ENCODE measurements at regions not wholly inside any gene's neighbourhood (a gene's known extent, or its start where the extent isn't known, plus 50 kb on each side); places are given as distances from the start of the nearest gene placed in this dataset.

DNA sequence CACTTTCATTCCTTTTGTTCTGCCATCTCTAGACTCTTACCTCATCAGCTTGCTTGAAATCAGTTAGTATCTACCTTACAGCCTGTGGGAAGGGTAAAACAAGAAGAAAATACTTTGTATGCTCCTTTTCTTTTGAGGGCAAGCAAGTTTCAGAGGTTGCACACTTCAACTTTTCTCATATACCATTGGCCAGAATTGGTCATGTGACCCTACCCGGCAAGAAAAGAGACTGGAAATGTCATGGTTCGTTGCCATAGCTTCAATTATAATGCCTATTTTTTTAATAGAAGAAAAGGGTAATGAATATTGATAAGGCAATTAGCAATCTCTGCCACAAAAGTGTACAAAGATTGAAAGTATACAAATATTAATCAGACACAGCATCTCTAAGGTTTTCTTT is 346.7 kb upstream of the TACR3 start:
- 75% methylated on average over 2 of the region's 2 CpGs for WGBS
- Histone ChIP-seq H3K9me3 (no peaks in the 10 kb centered on the region), H3K27me3 (no peaks in the 10 kb centered on the region), H3K27ac (no peak overlapping the region), H3K4me1 (no peaks in the 10 kb centered on the region), H3K36me3 (no peaks in the 10 kb centered on the region), H3K4me3 (no peak overlapping the region)
- TF ChIP-seq POLR2A (IDR thresholded peaks at IDR 0.05) (no peak), POLR2AphosphoS5 (IDR thresholded peaks at IDR 0.05) (no peak), EP300 (IDR thresholded peaks at IDR 0.05) (no peak)
- TF ChIP-seq, protein P1, sequence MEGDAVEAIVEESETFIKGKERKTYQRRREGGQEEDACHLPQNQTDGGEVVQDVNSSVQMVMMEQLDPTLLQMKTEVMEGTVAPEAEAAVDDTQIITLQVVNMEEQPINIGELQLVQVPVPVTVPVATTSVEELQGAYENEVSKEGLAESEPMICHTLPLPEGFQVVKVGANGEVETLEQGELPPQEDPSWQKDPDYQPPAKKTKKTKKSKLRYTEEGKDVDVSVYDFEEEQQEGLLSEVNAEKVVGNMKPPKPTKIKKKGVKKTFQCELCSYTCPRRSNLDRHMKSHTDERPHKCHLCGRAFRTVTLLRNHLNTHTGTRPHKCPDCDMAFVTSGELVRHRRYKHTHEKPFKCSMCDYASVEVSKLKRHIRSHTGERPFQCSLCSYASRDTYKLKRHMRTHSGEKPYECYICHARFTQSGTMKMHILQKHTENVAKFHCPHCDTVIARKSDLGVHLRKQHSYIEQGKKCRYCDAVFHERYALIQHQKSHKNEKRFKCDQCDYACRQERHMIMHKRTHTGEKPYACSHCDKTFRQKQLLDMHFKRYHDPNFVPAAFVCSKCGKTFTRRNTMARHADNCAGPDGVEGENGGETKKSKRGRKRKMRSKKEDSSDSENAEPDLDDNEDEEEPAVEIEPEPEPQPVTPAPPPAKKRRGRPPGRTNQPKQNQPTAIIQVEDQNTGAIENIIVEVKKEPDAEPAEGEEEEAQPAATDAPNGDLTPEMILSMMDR (IDR thresholded peaks at IDR 0.05): no peak
- no peak for DNase-seq (ENCODE audit: low spot score in 2 of 2)

DNA sequence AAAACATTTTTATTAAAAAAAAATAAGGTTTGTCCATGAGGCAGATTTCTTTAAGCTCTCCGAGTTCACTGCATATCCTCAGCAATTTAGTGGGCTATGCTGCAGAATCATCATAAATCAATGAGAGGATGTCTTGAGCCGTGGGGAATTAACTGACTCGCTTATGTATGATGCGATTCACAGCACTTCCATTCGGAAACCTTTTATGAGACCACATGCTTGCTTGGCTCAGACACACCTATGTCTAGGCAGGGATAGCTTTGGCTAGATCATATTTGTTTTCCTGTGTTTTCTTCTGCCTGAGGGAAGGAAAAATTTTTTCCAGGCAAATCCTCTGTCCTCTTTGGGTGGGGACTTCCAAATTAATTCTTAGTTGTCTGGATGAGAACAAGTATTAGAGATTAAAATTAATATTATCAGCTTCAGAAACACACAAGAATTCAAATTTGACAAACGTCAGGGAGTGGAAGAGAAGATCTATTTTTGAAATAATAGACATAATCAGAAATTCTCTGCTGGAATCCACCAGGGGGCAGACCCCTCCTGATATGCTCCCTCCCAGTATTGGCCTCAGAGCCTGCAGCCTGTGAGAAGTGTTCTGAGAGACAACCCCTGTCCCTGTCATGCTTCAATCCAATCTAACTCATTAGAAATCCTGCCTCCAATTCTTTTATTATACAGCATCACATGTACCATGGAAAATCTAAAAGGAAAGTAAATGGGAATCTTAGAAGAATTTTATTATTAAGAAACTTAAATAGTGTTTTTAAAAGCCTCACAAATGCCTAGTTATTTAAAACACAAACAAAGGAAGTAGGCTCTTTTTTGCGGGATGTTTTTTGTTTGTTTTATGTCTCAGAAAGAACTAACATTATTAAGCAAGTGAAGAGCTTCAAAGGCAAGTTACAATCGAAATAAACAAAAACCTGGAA is 345.1 kb upstream of the TACR3 start:
- 18% methylated on average over 8 of the region's 8 CpGs for WGBS

DNA sequence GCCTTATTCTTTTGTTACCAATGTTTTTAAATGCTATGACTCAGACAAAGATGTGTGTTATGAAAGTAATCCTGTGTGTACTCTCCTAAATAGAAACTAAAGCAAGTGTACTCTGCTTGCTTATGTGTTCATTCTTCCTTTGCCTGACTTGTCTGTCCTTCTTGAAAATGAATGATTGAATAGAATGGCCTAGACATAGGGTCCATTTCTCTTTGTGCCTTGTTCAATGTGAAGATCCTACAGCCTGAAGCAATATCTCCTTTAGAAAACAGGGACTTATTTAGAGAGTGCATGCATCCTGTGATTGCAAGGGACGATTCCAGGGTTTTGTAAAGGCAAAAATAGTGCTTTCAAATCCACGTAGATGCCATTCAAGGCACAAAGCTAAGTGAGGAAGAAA is 343.6 kb upstream of the TACR3 start:
- DNase-seq (ENCODE audit: low spot score in 2 of 2): no peak
- WGBS: 75% methylated on average over 2 of the region's 2 CpGs
- no peak overlapping the region for H3K27ac ChIP-seq
- no peaks in the 10 kb centered on the region for H3K9me3 ChIP-seq
- H3K36me3 ChIP-seq: no peaks in the 10 kb centered on the region
- H3K27me3 ChIP-seq: no peaks in the 10 kb centered on the region
- no peak overlapping the region for H3K4me3 ChIP-seq
- no peaks in the 10 kb centered on the region for H3K4me1 ChIP-seq
- TF ChIP-seq POLR2AphosphoS5 (IDR thresholded peaks at IDR 0.05) (no peak), POLR2A (IDR thresholded peaks at IDR 0.05) (no peak), EP300 (IDR thresholded peaks at IDR 0.05) (no peak)
- TF ChIP-seq, protein P1 (IDR thresholded peaks at IDR 0.05): no peak

More for the DNA sequence above, 345.1 kb upstream of the TACR3 start:
- Histone ChIP-seq H3K4me3 (no peak overlapping the region), H3K9me3 (no peaks in the 10 kb centered on the region), H3K4me1 (no peaks in the 10 kb centered on the region), H3K27ac (no peak overlapping the region), H3K27me3 (no peaks in the 10 kb centered on the region), H3K36me3 (no peaks in the 10 kb centered on the region)
- TF ChIP-seq POLR2A (IDR thresholded peaks at IDR 0.05): no peak
- TF ChIP-seq, protein P1 (IDR thresholded peaks at IDR 0.05): peak in 1 of 2 donors; percentile 20
- DNase-seq (ENCODE audit: low spot score in 2 of 2): no peak

DNA sequence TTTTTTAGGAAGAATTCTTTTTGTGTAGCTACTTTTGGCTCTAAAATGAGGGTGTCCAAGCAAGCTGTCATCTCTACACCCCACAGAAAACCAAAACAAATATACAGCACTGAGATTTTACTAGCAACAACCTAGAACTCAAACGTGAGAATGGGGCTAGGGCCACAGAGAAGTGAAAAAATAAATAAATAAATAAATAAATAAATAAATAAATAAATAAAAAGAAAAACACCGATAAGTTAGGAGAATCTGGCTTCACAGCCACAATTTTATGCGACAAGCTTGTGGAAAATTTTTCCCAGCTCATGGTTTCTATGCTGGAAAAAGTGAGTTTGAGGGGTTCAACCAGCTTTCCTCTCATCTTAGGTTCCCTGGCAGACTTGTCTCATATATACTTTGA is 324.6 kb upstream of the TACR3 start:
- 77% methylated on average over 3 of the region's 3 CpGs for WGBS
- Histone ChIP-seq H3K9me3 (no peaks in the 10 kb centered on the region), H3K27me3 (no peaks in the 10 kb centered on the region), H3K4me3 (no peak overlapping the region), H3K27ac (no peak overlapping the region), H3K4me1 (no peaks in the 10 kb centered on the region), H3K36me3 (no peaks in the 10 kb centered on the region)
- DNase-seq (ENCODE audit: low spot score in 2 of 2): no peak
- TF ChIP-seq, protein P1 (IDR thresholded peaks at IDR 0.05): no peak
- TF ChIP-seq POLR2A (IDR thresholded peaks at IDR 0.05) (no peak), POLR2AphosphoS5 (IDR thresholded peaks at IDR 0.05) (no peak), EP300 (IDR thresholded peaks at IDR 0.05) (no peak)

DNA sequence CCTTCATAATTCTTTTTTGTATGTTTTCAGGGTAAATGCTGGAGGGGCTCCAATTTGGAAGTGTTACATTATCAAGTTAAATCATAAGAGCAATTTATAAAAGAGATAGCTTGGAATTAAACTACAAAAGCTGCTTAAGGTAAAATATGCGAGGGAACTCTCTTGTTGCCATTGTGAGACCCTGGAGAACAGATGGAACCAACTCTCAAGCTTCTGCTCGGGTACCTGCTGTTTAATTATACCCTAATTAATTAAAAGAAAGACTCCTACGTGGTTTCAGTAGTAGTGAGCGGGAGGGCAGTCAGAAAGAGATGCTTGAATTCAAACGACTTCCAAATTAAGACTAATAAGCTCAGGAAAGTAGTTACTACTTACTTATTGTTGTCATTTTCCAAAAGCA is 313.1 kb upstream of the TACR3 start:
- WGBS: 57% methylated on average over 5 of the region's 5 CpGs
- Histone ChIP-seq H3K9me3 (no peaks in the 10 kb centered on the region), H3K27ac (no peak overlapping the region), H3K36me3 (no peaks in the 10 kb centered on the region), H3K4me3 (no peak overlapping the region), H3K27me3 (no peaks in the 10 kb centered on the region), H3K4me1 (no peaks in the 10 kb centered on the region)
- DNase-seq (ENCODE audit: low spot score in 2 of 2): no peak
- TF ChIP-seq EP300 (IDR thresholded peaks at IDR 0.05): no peak
- TF ChIP-seq, protein P1 (IDR thresholded peaks at IDR 0.05): no peak
- TF ChIP-seq POLR2AphosphoS5 (IDR thresholded peaks at IDR 0.05): no peak
- TF ChIP-seq POLR2A (IDR thresholded peaks at IDR 0.05): no peak
